ENCODE measurements at regions not wholly inside any gene's neighbourhood (a gene's known extent, or its start where the extent isn't known, plus 50 kb on each side); places are given as distances from the start of the nearest gene placed in this dataset.
A peak's percentile ranks its signal among the peaks of the same experiment; 100 is the strongest.
"Not testable (repeated sequence)": the region's sequence is repeated elsewhere in the genome, so short reads cannot be mapped to it uniquely, and the experiment has no call there.

DNA sequence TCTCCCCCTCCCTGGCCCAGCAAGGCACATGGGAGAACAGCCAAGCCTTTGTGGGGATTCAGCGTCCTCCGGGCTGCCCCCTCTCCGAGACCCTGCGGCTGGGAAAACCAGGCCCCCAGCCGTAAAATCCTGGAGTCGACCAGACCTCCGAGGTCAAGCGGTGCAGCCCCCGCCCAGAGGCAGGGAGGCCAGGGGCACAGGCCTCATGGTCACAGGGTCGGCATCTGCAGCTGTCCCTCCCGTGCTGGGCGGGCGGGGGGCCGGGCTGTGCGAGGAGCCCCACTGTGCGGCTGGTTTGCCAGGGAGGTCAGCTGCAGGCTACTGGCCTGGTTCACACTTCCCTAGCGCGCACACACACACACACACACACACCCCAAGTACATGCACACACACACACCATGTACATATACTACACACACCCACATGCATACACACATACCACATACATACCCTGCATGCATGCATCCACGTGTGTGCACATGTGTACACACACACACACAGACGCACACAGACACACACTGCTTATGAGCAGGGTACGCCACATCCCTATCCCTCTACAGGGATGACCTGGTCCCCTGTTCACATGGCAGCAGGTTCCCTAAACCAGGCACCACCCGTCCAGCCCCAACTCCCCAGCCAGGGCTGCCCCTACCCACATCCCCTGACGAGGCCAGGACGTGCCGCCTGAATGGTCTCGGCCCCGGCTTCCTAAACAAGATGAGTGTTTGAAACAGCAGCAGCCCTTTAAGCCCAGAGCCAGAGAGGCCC is 108.9 kb upstream of the CIBAR2 start:
- no peak for DNase-seq (ENCODE audit: low read depth)

DNA sequence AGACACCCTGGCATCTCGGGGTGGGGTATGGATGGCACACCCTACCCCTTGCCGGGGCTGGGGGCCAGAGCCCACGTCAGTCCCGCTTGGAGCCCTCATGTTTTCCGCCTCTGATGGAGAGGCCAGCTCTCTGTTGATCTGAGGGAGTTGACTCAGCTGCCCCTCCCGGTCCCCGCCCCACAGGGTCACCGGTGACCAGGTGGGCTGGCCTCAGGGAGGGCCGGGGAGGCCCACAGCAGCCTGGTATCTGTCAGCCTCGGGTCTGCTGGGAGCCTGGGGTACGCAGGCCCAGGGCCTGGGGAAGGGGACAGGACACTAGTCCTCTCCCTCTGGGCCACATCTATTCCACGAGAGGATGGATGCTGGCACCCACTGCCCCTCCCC is 109.5 kb upstream of the CIBAR2 start:
- DNase-seq (ENCODE audit: low read depth), result no peak

DNA sequence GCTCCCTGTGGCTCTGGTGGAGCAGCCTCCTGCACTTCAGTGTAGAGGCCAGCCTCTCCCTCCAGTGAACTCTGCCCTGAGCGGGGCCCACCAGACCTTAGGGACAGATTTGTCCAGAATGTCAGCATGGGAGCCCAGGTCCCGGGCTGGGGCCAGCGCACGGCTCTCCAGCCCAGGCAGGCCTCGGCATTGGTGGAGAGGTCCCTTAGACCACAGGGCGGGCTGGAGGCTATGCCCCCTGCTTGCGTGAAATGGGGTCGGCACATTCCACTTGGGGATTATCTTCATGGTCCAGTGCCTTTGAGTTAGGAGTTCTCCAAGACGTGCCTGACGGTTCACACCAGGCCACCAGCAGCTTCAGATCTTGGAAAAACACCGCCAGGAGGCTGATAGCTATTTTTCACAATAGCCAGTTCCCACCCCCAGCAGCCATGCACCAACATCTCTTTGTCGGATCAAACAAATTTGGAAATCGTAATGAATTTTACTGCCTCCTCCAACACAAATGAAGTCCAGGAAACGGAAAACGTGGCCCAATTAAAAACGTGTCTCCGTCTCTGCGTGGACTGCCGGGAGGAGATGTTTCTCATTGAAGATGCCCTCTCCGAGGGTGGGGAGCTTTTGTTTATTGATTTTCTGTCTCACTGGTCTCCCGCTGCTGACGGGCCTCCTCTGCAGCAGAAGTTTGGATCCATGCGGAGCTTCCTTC is 110.0 kb upstream of the CIBAR2 start:
- no peak for DNase-seq (ENCODE audit: low read depth)

DNA sequence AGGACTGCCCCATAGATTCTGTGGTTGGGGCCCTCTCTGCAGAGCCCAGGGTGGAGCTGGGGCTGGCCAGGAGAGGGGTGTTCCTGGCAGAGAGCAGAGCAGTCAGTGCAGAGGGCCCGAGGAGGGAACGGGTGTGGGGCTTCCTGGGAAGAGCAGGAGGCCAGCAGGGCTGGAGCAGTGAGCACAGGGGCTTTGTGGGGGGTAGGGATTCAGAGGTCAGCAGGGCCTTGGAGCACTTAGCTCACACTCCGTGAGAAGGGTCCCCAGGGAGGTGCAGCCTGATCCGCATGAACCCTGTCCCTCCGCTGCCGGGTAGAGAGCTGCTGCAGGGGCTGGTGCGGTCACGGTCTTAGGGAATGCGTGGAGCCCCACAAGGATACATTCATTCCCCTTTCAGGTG is 113.0 kb upstream of the CIBAR2 start:
- no peak for DNase-seq (ENCODE audit: low read depth)

DNA sequence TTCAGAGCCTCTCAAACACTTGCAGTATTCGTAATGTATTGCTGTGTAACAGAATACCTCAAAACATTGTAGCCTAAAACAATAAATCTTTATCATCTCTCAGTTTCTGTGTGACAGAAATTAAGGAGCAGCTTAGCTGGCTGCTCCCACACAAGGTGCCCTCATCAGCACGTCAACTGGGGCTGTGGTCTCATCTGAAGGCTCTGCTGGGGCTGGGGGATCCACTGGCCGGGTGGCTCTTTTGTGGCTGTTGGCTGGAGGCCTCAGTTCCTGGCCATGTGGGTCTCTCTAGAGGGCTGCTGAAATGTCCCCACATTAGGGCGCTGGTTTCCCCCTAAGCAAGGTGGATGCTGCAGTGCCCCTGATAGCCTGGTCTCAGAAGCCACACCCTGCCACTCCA is 113.4 kb upstream of the CIBAR2 start:
- DNase-seq (ENCODE audit: low read depth), result no peak

DNA sequence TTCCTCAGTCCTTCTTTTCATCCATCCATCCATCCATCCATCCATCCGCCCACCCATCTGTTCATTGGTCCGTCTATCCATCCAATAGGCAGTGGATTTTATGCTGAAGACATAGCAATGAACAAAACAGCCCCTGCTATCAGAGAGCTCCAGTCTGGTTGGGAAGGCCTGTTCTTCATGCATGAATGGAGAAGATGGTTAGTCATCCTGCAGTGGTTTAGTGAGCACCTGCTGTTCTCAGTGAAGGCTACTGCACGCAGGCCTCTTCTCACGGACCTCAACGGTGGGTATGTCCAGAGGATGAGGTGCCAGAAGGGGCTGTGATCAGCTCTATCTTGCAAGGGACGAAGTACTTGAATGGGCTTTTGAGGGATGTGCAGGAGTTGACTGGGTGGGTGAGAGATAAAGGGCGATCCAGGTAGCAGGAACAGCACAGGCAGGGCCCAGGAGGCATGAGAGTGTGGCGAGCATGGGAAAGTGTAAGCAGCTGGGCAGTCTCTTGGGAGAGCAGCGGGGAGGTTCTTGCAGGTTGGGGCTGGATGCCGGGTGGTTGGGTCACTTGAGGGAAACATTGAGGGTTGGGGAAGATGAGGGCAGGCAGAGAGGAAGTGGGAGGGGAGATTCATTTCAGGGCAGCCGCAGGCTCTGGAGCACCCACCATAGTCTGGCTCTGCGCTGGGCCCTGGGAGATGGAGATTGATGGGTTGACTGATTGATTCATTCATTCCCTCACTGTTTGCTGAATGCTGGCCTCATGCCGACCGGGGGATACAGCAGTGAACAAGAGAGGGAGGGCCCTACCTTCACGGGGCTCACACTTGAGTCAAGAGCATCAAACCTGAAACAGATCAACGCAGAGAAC is 115.0 kb upstream of the CIBAR2 start:
- peak; percentile 51 for DNase-seq (ENCODE audit: low read depth)

DNA sequence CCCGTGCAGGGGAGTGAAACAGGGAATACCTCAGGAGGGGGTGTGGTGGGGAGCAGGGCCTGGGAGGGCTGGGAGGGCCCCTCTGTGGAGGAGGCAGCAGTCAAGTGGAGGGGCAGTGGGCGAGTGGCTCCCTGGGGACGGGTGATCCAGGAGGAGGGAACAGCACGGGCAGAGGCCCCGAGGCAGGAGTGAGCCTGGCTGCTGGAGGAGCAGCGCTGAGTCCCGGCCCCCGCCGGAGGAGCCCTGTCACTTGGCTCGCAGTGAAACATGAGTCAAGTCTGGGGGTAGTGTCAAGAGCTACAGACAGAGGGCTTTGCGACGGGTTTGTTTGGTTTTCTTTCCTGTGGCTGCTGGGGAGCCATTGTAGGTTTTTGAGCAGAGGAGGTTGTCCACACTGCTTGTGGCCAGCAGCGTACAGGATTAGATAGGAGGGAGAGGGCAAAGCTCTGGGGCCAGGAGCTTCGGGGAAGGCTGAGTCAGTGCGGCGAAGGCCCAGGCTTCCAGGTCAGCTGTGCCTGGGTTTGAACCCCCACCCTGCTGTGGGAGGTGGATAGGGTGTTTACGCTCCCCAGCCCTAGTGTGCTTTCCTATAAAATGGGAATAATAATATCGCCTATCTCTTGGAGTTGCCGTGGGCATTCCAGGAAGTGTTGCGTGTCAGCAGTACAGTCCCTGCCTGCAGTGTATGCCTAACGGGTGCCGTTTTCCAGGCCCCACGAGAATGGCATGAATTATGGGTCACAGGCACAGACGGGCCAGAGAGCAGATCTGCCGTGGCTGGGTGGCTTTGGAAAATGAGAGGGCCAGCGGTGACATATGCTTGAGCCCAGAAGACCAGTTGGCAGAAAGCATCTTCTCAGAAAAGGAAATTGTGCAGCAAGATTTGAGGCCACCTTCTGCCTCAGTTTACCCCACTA is 115.9 kb upstream of the CIBAR2 start:
- DNase-seq (ENCODE audit: low read depth), result peak; percentile 73

DNA sequence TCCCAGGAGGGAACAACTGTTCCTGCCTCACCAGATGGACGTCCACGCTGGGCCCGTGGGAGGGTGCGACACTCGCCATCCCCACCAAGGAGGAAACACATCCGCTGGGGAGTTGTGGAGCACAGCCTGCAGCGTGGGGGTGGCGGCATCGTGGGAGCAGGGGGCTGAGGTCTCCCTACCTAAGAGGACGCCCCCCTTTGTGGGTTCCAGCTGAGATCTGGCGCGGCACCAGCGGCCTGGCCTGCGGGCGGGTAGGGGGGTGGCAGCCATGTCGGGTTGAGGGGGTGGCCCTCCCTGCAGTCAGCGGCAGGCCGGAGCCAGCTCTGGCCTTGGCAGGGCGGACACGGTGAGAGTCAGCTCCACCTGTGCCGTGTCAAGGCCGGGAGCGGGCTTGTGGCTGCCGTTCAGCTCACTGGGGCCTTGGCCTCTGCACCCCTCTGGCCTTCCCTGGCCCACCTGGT is 116.7 kb upstream of the CIBAR2 start:
- no peak for DNase-seq (ENCODE audit: low read depth)

DNA sequence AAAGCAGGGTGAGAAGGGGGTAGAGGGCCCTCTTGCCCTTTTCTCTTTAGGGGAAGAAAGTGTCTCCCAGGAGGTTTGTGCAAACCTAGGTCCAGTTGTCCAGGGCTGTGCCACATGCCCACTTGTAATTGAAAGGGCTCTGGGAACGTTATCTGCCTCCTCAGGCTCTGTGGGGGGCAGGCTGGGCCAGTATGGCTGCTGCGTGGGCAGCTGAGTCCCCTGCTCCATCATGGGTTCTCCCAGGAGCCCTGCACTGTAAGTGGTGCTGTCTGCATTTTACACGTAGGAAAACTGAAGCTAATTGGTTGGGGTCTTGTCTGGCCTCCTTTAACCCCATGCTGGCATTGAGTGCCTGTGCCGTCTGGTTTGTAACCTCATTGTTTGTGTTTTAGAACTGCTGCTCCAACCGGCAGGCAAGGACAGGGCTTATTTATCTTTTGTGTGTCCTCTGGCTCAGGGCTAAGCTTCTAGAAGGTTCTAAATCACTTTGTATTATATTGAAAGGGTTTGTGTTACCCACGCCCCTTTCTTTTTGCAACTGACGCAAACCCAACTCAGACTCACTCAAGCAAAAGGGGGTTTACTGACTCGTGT is 117.7 kb upstream of the CIBAR2 start:
- DNase-seq (ENCODE audit: low read depth), result no peak

DNA sequence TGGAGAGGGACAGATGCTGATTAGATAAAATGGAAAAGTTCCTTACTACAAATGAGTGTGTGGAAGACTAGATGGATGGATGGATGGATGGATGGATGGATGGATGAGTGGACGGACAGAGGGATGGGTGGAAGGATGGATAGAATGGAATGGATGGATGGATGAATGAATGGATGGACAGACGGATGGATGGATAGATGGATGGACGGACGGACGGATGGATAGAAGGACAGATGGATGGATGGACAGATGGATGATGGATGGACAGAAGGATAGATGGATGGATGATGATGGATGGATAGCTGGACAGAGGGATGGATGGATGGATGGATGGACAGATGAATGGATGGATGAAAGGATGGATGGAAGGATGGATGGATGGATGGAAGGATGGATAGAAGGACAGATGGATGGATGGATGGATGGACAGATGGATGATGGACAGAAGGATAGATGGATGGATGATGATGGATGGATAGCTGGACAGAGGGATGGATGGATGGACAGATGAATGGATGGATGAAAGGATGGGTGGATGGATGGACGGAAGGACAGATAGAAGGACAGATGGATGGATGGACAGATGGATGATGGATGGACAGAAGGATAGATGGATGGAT is 118.6 kb upstream of the CIBAR2 start:
- not testable (repeated sequence) for DNase-seq (ENCODE audit: low read depth)

DNA sequence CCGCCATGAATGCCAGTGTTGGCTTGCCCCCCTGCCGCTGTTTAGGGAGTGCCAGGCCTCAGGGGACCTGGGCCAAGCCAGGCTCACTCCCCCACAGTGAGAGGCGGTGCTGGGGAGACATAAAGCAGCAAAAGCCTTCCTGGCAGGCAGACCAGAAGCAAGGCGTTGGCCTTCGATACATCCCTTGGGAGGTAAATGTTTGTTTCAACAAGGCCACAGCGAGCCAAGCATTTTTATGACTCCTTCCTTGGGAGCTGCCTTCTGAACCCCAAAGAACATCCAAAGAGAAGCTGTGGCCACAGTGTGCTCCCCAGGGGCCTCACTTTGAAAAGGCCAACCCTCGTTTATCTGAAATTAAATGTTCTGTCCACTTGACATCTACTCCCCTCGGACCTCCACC is 119.7 kb upstream of the CIBAR2 start:
- no peak for DNase-seq (ENCODE audit: low read depth)

DNA sequence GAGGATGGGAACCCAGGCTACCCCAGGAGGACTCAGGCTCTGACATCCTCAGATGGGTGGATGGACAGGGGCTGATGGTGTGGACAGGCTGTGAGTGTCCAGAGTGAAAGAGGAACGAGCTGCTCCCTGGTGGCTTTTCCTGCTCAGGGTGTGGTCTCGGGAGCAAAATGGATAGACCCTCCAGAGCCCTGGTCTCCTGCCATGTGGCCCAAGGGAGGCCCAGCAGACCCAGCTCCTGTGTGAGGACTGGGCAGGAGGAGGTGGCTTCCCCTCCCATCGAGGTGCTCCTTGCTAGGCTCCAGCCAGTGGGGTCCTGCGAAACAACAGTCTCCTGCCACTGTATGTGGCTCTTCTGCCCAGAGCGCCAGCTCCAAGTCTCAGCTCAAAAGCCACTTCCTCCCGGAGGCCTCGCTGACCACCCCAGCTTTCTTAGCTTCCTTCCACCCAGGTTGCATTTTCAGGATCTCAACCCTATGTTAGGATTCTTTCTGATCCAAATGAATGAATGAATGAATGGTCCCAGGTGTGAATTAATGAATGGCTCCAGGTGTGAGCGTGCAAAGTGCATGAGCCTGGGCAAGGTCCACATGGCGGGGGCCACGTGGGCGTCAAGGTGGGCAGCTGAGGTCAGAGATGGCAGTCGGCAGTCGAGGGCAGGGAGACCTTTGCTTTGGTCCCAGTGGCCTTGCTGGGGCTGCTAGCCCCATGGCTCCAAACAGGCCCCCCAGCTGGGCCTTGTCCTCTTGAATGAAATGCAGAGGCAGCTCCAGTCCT is 120.3 kb upstream of the CIBAR2 start:
- no peak for DNase-seq (ENCODE audit: low read depth)

DNA sequence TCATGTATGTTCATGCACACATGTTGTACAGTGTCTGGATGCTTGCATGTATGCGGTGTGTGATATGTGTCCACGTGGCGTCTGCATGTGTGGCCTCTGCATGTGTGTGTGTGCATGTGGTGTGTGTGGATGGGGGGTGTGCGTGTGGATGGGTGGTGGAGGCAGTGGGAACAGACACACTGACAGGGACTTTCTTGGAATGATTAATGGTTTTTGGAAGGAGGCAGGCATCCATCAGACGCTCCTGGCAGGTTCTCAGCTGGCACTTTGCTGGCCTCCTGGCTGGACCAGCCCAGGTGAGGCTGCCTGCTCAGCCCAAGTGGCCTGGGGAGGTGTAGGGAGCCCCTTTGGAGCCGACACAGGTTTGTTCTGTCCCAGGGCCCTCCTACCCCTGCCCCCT is 121.2 kb upstream of the CIBAR2 start:
- no peak for DNase-seq (ENCODE audit: low read depth)

DNA sequence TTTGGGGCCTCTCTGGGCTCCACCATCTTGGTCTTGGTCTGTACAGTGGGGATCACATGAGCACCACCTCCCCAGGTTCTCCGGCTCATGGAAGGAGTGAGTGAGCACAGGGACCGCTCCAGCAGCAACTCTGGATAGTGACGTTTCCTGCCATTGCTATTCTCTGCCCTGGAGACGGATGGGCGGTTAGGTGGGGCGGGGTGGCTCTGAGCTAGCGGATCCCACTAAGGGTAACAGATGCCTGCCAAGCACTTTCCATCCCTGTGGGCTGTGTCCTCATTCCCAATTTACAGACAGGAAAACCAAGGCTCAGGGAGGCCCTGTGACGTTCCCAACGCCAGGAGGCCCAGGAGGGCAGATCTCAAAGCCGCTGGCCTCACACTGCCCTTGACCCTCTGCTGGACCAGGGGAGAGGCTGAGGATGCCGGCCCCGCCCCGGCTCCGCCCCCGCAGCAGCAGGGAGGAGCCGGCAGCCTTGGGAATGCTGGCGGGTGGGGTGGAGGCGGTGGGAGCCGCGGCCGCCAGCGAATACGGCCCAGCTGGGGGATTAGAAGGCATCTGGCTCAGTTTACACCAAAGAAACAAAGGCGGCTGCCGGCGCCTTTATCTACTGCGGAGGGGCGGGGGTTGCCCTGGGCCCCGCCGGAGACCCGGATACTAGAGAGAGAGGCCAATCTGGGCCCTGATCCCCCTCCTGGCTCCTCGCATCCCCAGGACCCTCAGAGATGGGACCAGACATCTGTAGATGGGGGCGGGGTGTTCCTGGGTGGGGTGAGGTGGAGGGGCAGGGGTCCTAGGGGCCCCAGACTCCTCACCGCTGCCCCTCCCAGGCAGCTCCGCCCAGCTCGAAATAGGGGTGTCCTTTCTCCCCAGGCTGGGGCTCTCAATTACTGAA is 122.3 kb upstream of the CIBAR2 start:
- DNase-seq (ENCODE audit: low read depth), result peak; percentile 91

DNA sequence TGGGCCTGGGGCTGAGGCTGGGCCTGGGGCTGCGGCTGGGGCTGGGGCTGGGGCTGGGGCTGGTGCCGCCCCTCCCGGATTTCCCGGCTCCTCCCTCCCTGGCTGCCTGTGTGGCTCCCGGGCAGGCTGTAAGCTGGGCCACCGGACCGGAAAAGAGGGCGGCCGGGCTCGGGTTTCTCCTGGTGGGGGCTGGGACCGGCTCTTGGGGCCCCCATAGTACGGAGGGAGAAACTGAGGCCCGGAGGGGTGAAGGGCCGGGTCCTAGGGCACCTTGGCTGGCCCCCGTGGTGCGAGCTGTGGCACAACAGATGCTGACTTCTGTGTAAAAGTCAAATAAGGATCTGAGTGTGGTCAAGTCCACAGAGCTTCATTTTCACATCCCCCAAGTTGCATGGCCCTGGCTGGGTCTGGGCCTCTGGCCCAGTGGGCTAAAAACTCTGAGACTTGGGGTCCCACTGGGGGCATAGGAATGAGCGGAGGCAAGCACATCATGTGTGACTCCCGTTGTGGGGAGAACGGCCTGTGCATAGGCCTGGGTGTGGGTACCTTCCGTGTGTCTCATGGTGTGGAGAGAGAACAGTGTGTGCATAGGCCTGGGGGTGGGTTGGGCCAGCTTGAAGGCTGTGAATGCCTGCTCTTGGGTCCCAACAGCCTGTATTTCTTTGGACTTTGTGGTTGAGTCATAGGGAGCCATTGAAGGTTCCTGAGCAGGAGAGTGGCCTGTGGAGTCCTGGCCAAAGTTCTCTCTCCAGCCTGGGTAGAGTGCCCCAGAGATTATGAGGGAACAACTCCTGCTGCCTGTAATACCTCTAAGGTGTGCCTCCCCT is 123.9 kb upstream of the CIBAR2 start:
- DNase-seq (ENCODE audit: low read depth), result peak; percentile 45

DNA sequence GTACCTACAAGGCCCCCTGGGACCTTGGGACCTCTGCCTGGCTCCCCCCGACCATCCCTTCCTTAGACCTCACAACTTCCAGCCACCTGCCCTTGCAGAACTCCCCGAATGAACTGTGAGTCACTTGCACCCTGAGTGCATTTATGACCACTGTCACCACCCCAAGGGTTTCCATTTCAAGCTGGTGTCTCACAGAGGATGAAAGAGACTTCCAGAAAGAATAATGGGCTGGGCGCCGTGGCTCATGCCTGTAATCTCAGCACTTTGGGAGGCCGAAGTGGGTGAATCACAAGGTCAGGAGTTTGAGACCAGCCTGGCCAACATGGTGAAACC is 124.5 kb upstream of the CIBAR2 start:
- no peak for DNase-seq (ENCODE audit: low read depth)

DNA sequence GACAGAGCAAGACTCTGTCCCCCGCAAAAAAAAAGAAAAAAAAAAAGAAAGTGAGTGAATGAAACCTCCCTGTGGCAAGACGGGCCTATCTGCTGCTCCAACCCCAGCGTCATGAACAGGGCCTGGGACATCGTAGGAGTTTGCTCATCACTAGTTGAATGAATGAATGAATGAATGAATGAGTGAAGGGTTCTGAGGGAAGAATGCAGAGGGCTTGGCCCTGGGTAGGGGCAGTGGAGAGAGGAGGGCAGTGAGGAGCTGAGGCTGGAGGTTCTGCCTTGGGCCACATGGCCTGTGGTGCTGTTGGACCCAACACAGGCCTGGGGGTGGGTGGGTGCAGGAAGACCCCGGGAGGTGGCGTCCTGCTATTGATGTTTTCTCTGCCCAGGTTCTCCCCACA is 125.5 kb upstream of the CIBAR2 start:
- DNase-seq (ENCODE audit: low read depth), result no peak

DNA sequence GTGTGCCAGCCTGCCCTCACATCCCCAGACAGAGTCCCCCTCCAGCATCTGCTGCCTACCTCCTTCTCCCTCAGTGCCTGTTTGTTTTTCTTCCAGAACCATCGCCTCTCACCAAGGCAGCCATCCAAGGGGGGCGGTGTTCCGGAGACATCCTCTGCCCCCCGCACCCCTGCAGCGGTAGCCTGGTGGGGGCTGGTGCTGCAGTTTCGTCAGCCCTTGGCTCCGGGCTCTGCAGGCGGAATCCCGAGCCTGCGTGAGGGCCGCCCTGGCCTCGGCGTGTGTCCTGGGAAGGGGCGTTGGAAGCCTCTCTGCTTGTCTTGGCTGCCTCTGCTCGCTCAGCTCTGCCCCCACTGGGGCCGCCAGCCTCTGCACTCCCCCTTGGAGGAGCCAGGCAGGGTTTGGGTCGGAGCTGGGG is 126.0 kb upstream of the CIBAR2 start:
- DNase-seq (ENCODE audit: low read depth), result peak; percentile 88
